Parathyroid adenoma (tissue), 2 donors: ENCODE measurements at regions not wholly inside any gene's neighbourhood (a gene's known extent, or its start where the extent isn't known, plus 50 kb on each side); places are given as distances from the start of the nearest gene placed in this dataset.

Experiments used
- H2AFZ ChIP-seq: fragments of 300-600 bp; sonication (generic); one replicate; pipeline ENCODE4 v1.7.0; 2017; ENCODE audit warnings: antibody characterized with exemption, mild to moderate bottlenecking
- H3K27ac ChIP-seq: fragments of 300-600 bp; sonication (generic); one replicate; pipeline ENCODE4 v1.7.0; 2017
- H3K27me3 ChIP-seq: fragments of 300-600 bp; sonication (generic); one replicate; pipeline ENCODE4 v1.7.0; 2017; ENCODE audit warnings: low read length; ENCODE audit not compliant: control insufficient read depth, insufficient read depth
- H3K36me3 ChIP-seq: fragments of 300-600 bp; sonication (generic); one replicate; pipeline ENCODE4 v1.7.0; 2017; ENCODE audit warnings: low read length; ENCODE audit not compliant: control insufficient read depth, insufficient read depth
- H3K4me1 ChIP-seq: fragments of 300-600 bp; sonication (generic); one replicate; pipeline ENCODE4 v1.7.0; 2017; ENCODE audit warnings: control low read depth
- H3K4me2 ChIP-seq: fragments of 300-600 bp; sonication (generic); one replicate; pipeline ENCODE4 v1.7.0; 2017; ENCODE audit warnings: low read length
- H3K4me3 ChIP-seq: fragments of 300-600 bp; sonication (generic); one replicate; pipeline ENCODE4 v1.7.0; 2017; ENCODE audit warnings: low read depth, low read length
- H3K79me2 ChIP-seq: fragments of 300-600 bp; sonication (generic); one replicate; pipeline ENCODE4 v1.7.0; 2017; ENCODE audit warnings: control low read depth
- H3K9ac ChIP-seq: fragments of 300-600 bp; sonication (generic); one replicate; pipeline ENCODE4 v1.7.0; 2017; ENCODE audit warnings: mild to moderate bottlenecking
- H3K9me3 ChIP-seq: fragments of 300-600 bp; sonication (generic); one replicate; pipeline ENCODE4 v1.7.0; 2017; ENCODE audit warnings: low read length; ENCODE audit not compliant: control insufficient read depth
- TF ChIP-seq, protein P1 (sequence below): fragments of 300-600 bp; sonication (generic); IDR thresholded peaks from one replicate; pipeline ENCODE4 v1.7.0; 2017; ENCODE audit warnings: antibody characterized with exemption, mild to moderate bottlenecking
- donor health status: primary hyperparathyroidism.

GRCh38 chr18:1968801-1969498 lies 602.4 kb downstream of the METTL4 start:
- no peaks in the 10 kb centered on the region for H3K36me3 ChIP-seq
- H3K79me2 ChIP-seq: no peaks in the 10 kb centered on the region
- no peaks in the 10 kb centered on the region for H3K9me3 ChIP-seq
- no peak overlapping the region for H3K27ac ChIP-seq
- no peak overlapping the region for H3K9ac ChIP-seq
- H3K4me2 ChIP-seq: no peak overlapping the region
- TF ChIP-seq, protein P1, sequence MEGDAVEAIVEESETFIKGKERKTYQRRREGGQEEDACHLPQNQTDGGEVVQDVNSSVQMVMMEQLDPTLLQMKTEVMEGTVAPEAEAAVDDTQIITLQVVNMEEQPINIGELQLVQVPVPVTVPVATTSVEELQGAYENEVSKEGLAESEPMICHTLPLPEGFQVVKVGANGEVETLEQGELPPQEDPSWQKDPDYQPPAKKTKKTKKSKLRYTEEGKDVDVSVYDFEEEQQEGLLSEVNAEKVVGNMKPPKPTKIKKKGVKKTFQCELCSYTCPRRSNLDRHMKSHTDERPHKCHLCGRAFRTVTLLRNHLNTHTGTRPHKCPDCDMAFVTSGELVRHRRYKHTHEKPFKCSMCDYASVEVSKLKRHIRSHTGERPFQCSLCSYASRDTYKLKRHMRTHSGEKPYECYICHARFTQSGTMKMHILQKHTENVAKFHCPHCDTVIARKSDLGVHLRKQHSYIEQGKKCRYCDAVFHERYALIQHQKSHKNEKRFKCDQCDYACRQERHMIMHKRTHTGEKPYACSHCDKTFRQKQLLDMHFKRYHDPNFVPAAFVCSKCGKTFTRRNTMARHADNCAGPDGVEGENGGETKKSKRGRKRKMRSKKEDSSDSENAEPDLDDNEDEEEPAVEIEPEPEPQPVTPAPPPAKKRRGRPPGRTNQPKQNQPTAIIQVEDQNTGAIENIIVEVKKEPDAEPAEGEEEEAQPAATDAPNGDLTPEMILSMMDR: no peak
- H3K27me3 ChIP-seq: no peaks in the 10 kb centered on the region
- H3K4me1 ChIP-seq: no peaks in the 10 kb centered on the region
- no peak overlapping the region for H2AFZ ChIP-seq
- no peak overlapping the region for H3K4me3 ChIP-seq

- Histone ChIP-seq H3K9ac (no peak overlapping the region), H3K79me2 (no peaks in the 10 kb centered on the region), H2AFZ (no peak overlapping the region), H3K36me3 (no peaks in the 10 kb centered on the region), H3K27ac (no peak overlapping the region), H3K4me2 (no peak overlapping the region), H3K27me3 (no peaks in the 10 kb centered on the region), H3K9me3 (no peaks in the 10 kb centered on the region), H3K4me1 (no peaks in the 10 kb centered on the region), H3K4me3 (no peak overlapping the region)
- TF ChIP-seq, protein P1: no peak
Measured at GRCh38 chr18:1976484-1976883, 594.8 kb downstream of the METTL4 start.

DNA sequence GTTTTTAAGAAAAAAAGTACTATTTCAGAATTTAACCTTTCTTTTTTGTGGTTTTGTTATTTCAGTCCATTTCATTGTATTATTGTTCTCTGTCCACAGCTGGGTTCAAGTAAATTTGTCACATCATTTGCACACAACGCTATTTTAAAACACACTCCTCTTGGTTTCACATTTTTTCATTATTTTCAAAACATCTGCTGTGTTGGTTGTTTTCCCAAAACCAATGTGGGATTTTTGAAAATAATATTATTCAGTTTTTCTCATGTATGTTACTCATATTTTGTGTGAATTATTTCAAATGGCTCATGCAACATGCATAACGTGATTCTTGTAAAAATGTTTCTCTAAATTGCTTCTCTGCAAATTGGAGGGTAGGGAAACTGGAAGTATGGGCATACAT lies 589.2 kb downstream of the METTL4 start:
- Histone ChIP-seq H3K9me3 (no peaks in the 10 kb centered on the region), H3K27me3 (no peaks in the 10 kb centered on the region), H3K4me3 (no peak overlapping the region), H3K27ac (no peak overlapping the region), H3K36me3 (no peaks in the 10 kb centered on the region), H3K4me2 (no peak overlapping the region), H2AFZ (no peak overlapping the region), H3K9ac (no peak overlapping the region), H3K4me1 (no peaks in the 10 kb centered on the region), H3K79me2 (no peaks in the 10 kb centered on the region)
- TF ChIP-seq, protein P1: no peak

GRCh38 chr18:1983746-1984515 lies 587.4 kb downstream of the METTL4 start:
- Histone ChIP-seq H3K9me3 (no peaks in the 10 kb centered on the region), H3K36me3 (no peaks in the 10 kb centered on the region), H2AFZ (no peak overlapping the region), H3K27ac (no peak overlapping the region), H3K27me3 (no peaks in the 10 kb centered on the region), H3K9ac (no peak overlapping the region), H3K79me2 (no peaks in the 10 kb centered on the region), H3K4me2 (no peak overlapping the region), H3K4me1 (no peaks in the 10 kb centered on the region), H3K4me3 (no peak overlapping the region)
- TF ChIP-seq, protein P1: no peak
